HepG2 (cell line): ENCODE measurements at regions not wholly inside any gene's neighbourhood (a gene's known extent, or its start where the extent isn't known, plus 50 kb on each side); places are given as distances from the start of the nearest gene placed in this dataset.

ENCODE experiments used
- ATAC-seq: fragments of 200-7000 bp; cut with Tn5 transposase; 3 replicates; pipeline ENCODE4 v1.9.1; 2020; ENCODE audit warnings: mild to moderate bottlenecking, moderate library complexity
- BruUV-seq: library from RNA; stranded (reverse); fragments of 400-500 nt; replicated peaks from 2 replicates; lab custom pipeline; 2021; lab: Mats Ljungman, UMichigan
- CTCF ChIA-PET: fragments of 300-600 bp; formaldehyde crosslinking; extraction: SDS; loops from one replicate; lab custom pipeline; 2021; ENCODE audit warnings: low total read pairs, inconsistent platforms, low intra/inter-chr PET ratio; lab: Yijun Ruan, JAX
- POLR2A ChIA-PET: fragments of 350-600 bp; sonication (Branson Sonifier 250); formaldehyde crosslinking; loops from one replicate; lab custom pipeline; 2020; ENCODE audit warnings: antibody characterized with exemption, inconsistent platforms; lab: Yijun Ruan, JAX
- DNase-seq: peaks from one replicate; pipeline ENCODE4 v3.0.0-alpha.2; 2015; ENCODE audit warnings: low spot score
- FAIRE-seq: peaks from 3 replicates; lab custom pipeline; 2011; peaks lifted over from hg19 to GRCh38; lab: Jason Lieb, UNC
- H2AFZ ChIP-seq: one replicate; pipeline ENCODE4 v1.6.1; 2011; ENCODE audit warnings: low read length, inconsistent platforms
- H3K27ac ChIP-seq: fragments of 300-600 bp; 3 replicates; pipeline ENCODE4 v1.8.0; 2011; ENCODE audit warnings: mixed run types, mild to moderate bottlenecking, mixed read lengths, low read length, inconsistent platforms; ENCODE audit not compliant: insufficient read depth; ENCODE audit errors: extremely low read length
- H3K27me3 ChIP-seq, 2 experiments: fragments of 200-600 bp in 1 of 2; 2 replicates in 1 of 2; 3 replicates in 1 of 2; pipeline versions ENCODE4 v1.6.0 to v1.8.0; 2011; ENCODE audit warnings: low read length in 2 of 2, mild to moderate bottlenecking in 2 of 2, moderate library complexity in 2 of 2, inconsistent platforms in 1 of 2; ENCODE audit not compliant: insufficient read depth in 2 of 2, control insufficient read depth in 1 of 2
- H3K36me3 ChIP-seq, 2 experiments: fragments of 200-600 bp in 1 of 2; replicated peaks in 1 of 2; 2 replicates in 1 of 2; 3 replicates in 1 of 2; pipeline versions ENCODE4 v1.5.1 to v1.8.0; 2011; ENCODE audit warnings: low read length in 2 of 2, inconsistent platforms in 1 of 2; ENCODE audit not compliant: insufficient read depth in 2 of 2, control insufficient read depth in 1 of 2
- H3K4me1 ChIP-seq: 2 replicates; pipeline ENCODE4 v1.5.1; 2012; ENCODE audit warnings: low read length, inconsistent platforms; ENCODE audit not compliant: insufficient read depth
- H3K4me2 ChIP-seq: 2 replicates; pipeline ENCODE4 v1.6.0; 2011; ENCODE audit warnings: low read depth, low read length, inconsistent platforms
- H3K4me3 ChIP-seq, 3 experiments: fragments of 200-600 bp in 1 of 3; sonication (generic), shearing (Covaris generic) in 1 of 3; replicated peaks in 1 of 3; 2 replicates each; pipeline ENCODE4 v1.5.1; 2011 to 2016; ENCODE audit warnings: low read length in 3 of 3, inconsistent platforms in 2 of 3, low read depth in 2 of 3, mild to moderate bottlenecking in 2 of 3, control low read depth in 1 of 3, mixed read lengths in 1 of 3; ENCODE audit not compliant: insufficient read depth in 1 of 3
- H3K79me2 ChIP-seq: one replicate; pipeline ENCODE4 v1.6.1; 2011; ENCODE audit warnings: low read length, inconsistent platforms; ENCODE audit not compliant: insufficient read depth
- H3K9ac ChIP-seq: 2 replicates; pipeline ENCODE4 v1.6.0; 2011; ENCODE audit warnings: mild to moderate bottlenecking, low read depth, low read length, inconsistent platforms; ENCODE audit not compliant: insufficient read depth
- H3K9me3 ChIP-seq: 2 replicates; pipeline ENCODE4 v1.5.1; 2012; ENCODE audit warnings: mild to moderate bottlenecking, low read length
- H4K20me1 ChIP-seq: 2 replicates; pipeline ENCODE4 v1.6.0; 2011; ENCODE audit warnings: inconsistent platforms, mild to moderate bottlenecking, low read length, moderate library complexity; ENCODE audit not compliant: insufficient read depth
- CCDC6 ChIP-seq: sonication (generic); formaldehyde crosslinking; IDR thresholded peaks from 2 replicates; pipeline ENCODE4 v1.8.1; 2022; ENCODE audit warnings: mild to moderate bottlenecking, missing genetic modification reagents, moderate library complexity
- CSRNP1 ChIP-seq: sonication (generic); formaldehyde crosslinking; IDR thresholded peaks from 2 replicates; pipeline ENCODE4 v1.8.1; 2023; ENCODE audit warnings: mild to moderate bottlenecking, missing genetic modification reagents
- RBFOX2 ChIP-seq: fragments of 200-400 bp; formaldehyde crosslinking; IDR thresholded peaks from 2 replicates; pipeline ENCODE4 v1.6.1; 2017; ENCODE audit warnings: low read depth, mild to moderate bottlenecking, low read length
- SKI ChIP-seq: fragments of 450-650 bp; IDR thresholded peaks from one replicate; pipeline ENCODE4 v1.6.1; 2018; ENCODE audit warnings: mild to moderate bottlenecking; ENCODE audit not compliant: partially characterized antibody
- ZNF101 ChIP-seq: sonication (generic); formaldehyde crosslinking; IDR thresholded peaks from 2 replicates; pipeline ENCODE4 v1.4.0; 2020; ENCODE audit warnings: mild to moderate bottlenecking, low read depth, missing genetic modification reagents, borderline replicate concordance
- ZNF18 ChIP-seq: sonication (generic); formaldehyde crosslinking; IDR thresholded peaks from 2 replicates; pipeline ENCODE4 v1.8.0; 2022; ENCODE audit warnings: mild to moderate bottlenecking, missing genetic modification reagents; ENCODE audit not compliant: insufficient replicate concordance
- ZNF281 ChIP-seq: sonication (generic); formaldehyde crosslinking; IDR thresholded peaks from 2 replicates; pipeline ENCODE4 v1.4.0; 2020; ENCODE audit warnings: missing genetic modification reagents, borderline replicate concordance
- ZNF567 ChIP-seq: sonication (generic); formaldehyde crosslinking; IDR thresholded peaks from 2 replicates; pipeline ENCODE4 v1.8.1; 2023; ENCODE audit warnings: mild to moderate bottlenecking, missing genetic modification reagents, borderline replicate concordance
- ZNF800 ChIP-seq: sonication (generic); formaldehyde crosslinking; IDR thresholded peaks from 2 replicates; pipeline ENCODE4 v1.4.0; 2020; ENCODE audit warnings: missing genetic modification reagents
- WGBS: methylation state at CpG from one replicate; pipeline ENCODE4 v1.1.6; 2017; ENCODE audit warnings: low lambda C conversion rate; 5-methylcytosine and 5-hydroxymethylcytosine counted together
- in situ Hi-C: cut with HindIII; loops from 2 replicates; pipeline ENCODE4 v1.10.0; 2017; ENCODE audit warnings: low pct_unique_long_range_greater_than_20kb; ENCODE audit not compliant: extremely low pct_ligation_motif_present
- intact Hi-C: fragments of 100-400 bp; cut with micrococcal nuclease; formaldehyde crosslinking; loops from one replicate; pipeline ENCODE4 v1.10.0; 2022; ENCODE audit not compliant: unreplicated experiment

DNA sequence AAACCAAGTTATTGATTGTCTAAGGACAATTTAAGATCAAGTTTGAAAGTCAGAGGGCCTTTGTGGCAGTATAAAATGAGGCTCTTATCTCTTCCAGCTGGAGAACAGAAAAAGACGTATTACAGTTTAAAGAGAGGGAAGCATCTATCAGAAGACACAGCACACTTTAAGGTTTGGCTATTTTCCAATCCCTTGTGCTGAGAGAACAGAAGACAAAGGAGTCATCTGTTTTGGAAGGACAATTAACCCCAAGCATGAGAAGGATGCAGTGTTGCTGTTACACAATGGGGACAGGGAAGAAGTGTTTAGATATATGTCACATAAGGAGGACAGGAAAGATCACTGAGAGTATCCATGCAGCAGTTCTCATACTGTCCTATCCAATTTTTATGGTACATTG is 1224.2 kb upstream of the SORCS1 start:
- Histone ChIP-seq H3K27ac (no peak overlapping the region), H3K27me3 (no peaks in the 10 kb centered on the region), H3K4me1 (no peaks in the 10 kb centered on the region)
- DNase-seq = no peak
- TF ChIP-seq ZNF800 (CRISPR knock-in tag) (no peak), RBFOX2 (no peak)
- TF ChIP-seq, all 625 proteins: peak for 0
- intact Hi-C loops = no loop called here
- Histone ChIP-seq H3K9me3 (peaks cover 75% of the 10 kb centered on the region), H2AFZ (no peak overlapping the region), H3K4me2 (no peak overlapping the region), H3K9ac (no peak overlapping the region), H3K79me2 (no peaks in the 10 kb centered on the region), H3K4me3 (no peak overlapping the region), H4K20me1 (no peaks in the 10 kb centered on the region), H3K36me3 (no peaks in the 10 kb centered on the region)
- BruUV-seq = no TSS peak
- in situ Hi-C loops = no loop called here
- no peak for FAIRE-seq
- CTCF ChIA-PET = no interaction called here
- POLR2A ChIA-PET = no interaction called here
- no peak for ATAC-seq
- 4% methylated on average over 1 of the region's 1 CpG for WGBS

GRCh38 chr10:108385963-108386362 is 1221.5 kb upstream of the SORCS1 start:
- WGBS = 26% methylated on average over 2 of the region's 3 CpGs
- Histone ChIP-seq H3K9me3 (peaks cover 61% of the 10 kb centered on the region), H3K27me3 (no peaks in the 10 kb centered on the region), H3K27ac (no peak overlapping the region), H3K4me3 (no peak overlapping the region), H4K20me1 (no peaks in the 10 kb centered on the region), H3K36me3 (no peaks in the 10 kb centered on the region), H3K4me1 (no peaks in the 10 kb centered on the region), H2AFZ (no peak overlapping the region), H3K9ac (no peak overlapping the region), H3K79me2 (no peaks in the 10 kb centered on the region), H3K4me2 (no peak overlapping the region)
- ATAC-seq (no peak), DNase-seq (no peak), FAIRE-seq (no peak)
- BruUV-seq = no TSS peak
- ChIA-PET CTCF (no interaction called here), POLR2A (no interaction called here)
- intact Hi-C loops = no loop called here
- in situ Hi-C loops = no loop called here
- TF ChIP-seq CCDC6 (CRISPR knock-in tag) (no peak), ZNF281 (no peak), ZNF18 (no peak), ZNF567 (CRISPR knock-in tag) (no peak), SKI (no peak), CSRNP1 (CRISPR knock-in tag) (no peak), ZNF101 (no peak)
